IMR-90 (cell line): ENCODE measurements at regions not wholly inside any gene's neighbourhood (a gene's known extent, or its start where the extent isn't known, plus 50 kb on each side); places are given as distances from the start of the nearest gene placed in this dataset.
A peak's percentile ranks its signal among the peaks of the same experiment; 100 is the strongest.

Experiments
- ATAC-seq: fragments of 200-7000 bp; cut with Tn5 transposase; 2 replicates; pipeline ENCODE4 v1.9.1; 2020; ENCODE audit warnings: low read depth, mild to moderate bottlenecking, moderate library complexity
- BruUV-seq: library from RNA; stranded (reverse); fragments of 400-500 nt; replicated peaks from 2 replicates; lab custom pipeline; 2021; lab: Mats Ljungman, UMichigan
- CTCF ChIA-PET: fragments of 300-600 bp; formaldehyde crosslinking; extraction: SDS; loops from one replicate; lab custom pipeline; 2021; ENCODE audit warnings: antibody characterized with exemption; lab: Yijun Ruan, JAX
- POLR2A ChIA-PET: fragments of 300-600 bp; sonication (Branson Sonifier 250); formaldehyde crosslinking; loops from one replicate; lab custom pipeline; 2022; ENCODE audit warnings: antibody characterized with exemption; ENCODE audit not compliant: unreplicated experiment; lab: Charles Lee
- DNase-seq: peaks from one replicate; pipeline ENCODE4 v3.0.0; 2013
- H2AFZ ChIP-seq: replicated peaks from 2 replicates; pipeline ENCODE3; 2013; ENCODE audit warnings: low read length, mild to moderate bottlenecking; ENCODE audit not compliant: poor library complexity
- H2AK5ac ChIP-seq: 2 replicates; pipeline ENCODE4 v1.6.1; 2013; ENCODE audit warnings: low read depth, low read length, inconsistent platforms
- H2AK9ac ChIP-seq: replicated peaks from 2 replicates; pipeline ENCODE3; 2013; ENCODE audit warnings: mild to moderate bottlenecking, low read depth, low read length, moderate library complexity; ENCODE audit not compliant: poor library complexity
- H2BK120ac ChIP-seq: 2 replicates; pipeline ENCODE4 v1.6.1; 2013; ENCODE audit warnings: low read depth, low read length, inconsistent platforms
- H2BK15ac ChIP-seq: 3 replicates; pipeline ENCODE4 v1.6.1; 2013; ENCODE audit warnings: low read depth, low read length, inconsistent platforms
- H2BK20ac ChIP-seq: 2 replicates; pipeline ENCODE4 v1.6.1; 2013; ENCODE audit warnings: low read depth, mild to moderate bottlenecking, inconsistent platforms, low read length, moderate library complexity
- H2BK5ac ChIP-seq: 2 replicates; pipeline ENCODE4 v1.6.1; 2013; ENCODE audit warnings: mild to moderate bottlenecking, low read depth, low read length, inconsistent platforms; ENCODE audit not compliant: poor library complexity, severe bottlenecking
- H3K14ac ChIP-seq: replicated peaks from 2 replicates; pipeline ENCODE4 v1.6.1; 2013; ENCODE audit warnings: low read depth, low read length, inconsistent platforms
- H3K18ac ChIP-seq: 2 replicates; pipeline ENCODE4 v1.6.1; 2013; ENCODE audit warnings: low read depth, low read length, control low read depth
- H3K23ac ChIP-seq: 2 replicates; pipeline ENCODE4 v1.6.1; 2013; ENCODE audit warnings: low read depth, low read length, inconsistent platforms
- H3K27ac ChIP-seq: 2 replicates; pipeline ENCODE4 v1.5.1; 2013; ENCODE audit warnings: mild to moderate bottlenecking, control low read depth, low read length; ENCODE audit not compliant: insufficient read depth
- H3K27me3 ChIP-seq: 2 replicates; pipeline ENCODE4 v1.6.1; 2013; ENCODE audit warnings: low read length; ENCODE audit not compliant: control insufficient read depth, insufficient read depth
- H3K36me3 ChIP-seq: 2 replicates; pipeline ENCODE4 v1.6.1; 2013; ENCODE audit warnings: low read length, mixed read lengths; ENCODE audit not compliant: control insufficient read depth, insufficient read depth
- H3K4ac ChIP-seq: 2 replicates; pipeline ENCODE4 v1.6.1; 2013; ENCODE audit warnings: low read depth, low read length, inconsistent platforms
- H3K4me1 ChIP-seq: 2 replicates; pipeline ENCODE4 v1.6.1; 2013; ENCODE audit warnings: low read length, mixed read lengths; ENCODE audit not compliant: control insufficient read depth, insufficient read depth
- H3K4me2 ChIP-seq: 2 replicates; pipeline ENCODE4 v1.6.1; 2013; ENCODE audit warnings: low read depth, mild to moderate bottlenecking, control low read depth, low read length, moderate library complexity
- H3K4me3 ChIP-seq: 2 replicates; pipeline ENCODE4 v1.5.1; 2013; ENCODE audit warnings: low read depth, mild to moderate bottlenecking, control low read depth, low read length, moderate library complexity; ENCODE audit not compliant: insufficient read depth
- H3K56ac ChIP-seq: 2 replicates; pipeline ENCODE4 v1.6.1; 2013; ENCODE audit warnings: low read length, inconsistent platforms; ENCODE audit not compliant: insufficient read depth; ENCODE audit errors: extremely low read depth
- H3K79me1 ChIP-seq, 2 experiments: 2 replicates each; pipeline ENCODE4 v1.6.1; 2013; ENCODE audit warnings: low read length in 2 of 2, inconsistent platforms in 1 of 2, low read depth in 1 of 2
- H3K9ac ChIP-seq: 2 replicates; pipeline ENCODE4 v1.6.1; 2013; ENCODE audit warnings: low read depth, low read length, control low read depth
- H3K9me1 ChIP-seq: 2 replicates; pipeline ENCODE4 v1.6.1; 2013; ENCODE audit warnings: low read length, inconsistent platforms; ENCODE audit not compliant: insufficient read depth
- H3K9me3 ChIP-seq: 2 replicates; pipeline ENCODE4 v1.6.1; 2013; ENCODE audit warnings: low read length; ENCODE audit not compliant: control insufficient read depth, insufficient read depth
- H4K20me1 ChIP-seq: 2 replicates; pipeline ENCODE4 v1.6.1; 2013; ENCODE audit warnings: low read length, inconsistent platforms; ENCODE audit not compliant: insufficient read depth
- H4K5ac ChIP-seq: 2 replicates; pipeline ENCODE4 v1.6.1; 2013; ENCODE audit warnings: mild to moderate bottlenecking, low read depth, low read length, control low read depth
- H4K8ac ChIP-seq, 2 experiments: 2 replicates each; pipeline ENCODE4 v1.6.1; 2013; ENCODE audit warnings: low read depth in 2 of 2, low read length in 2 of 2, control low read depth in 1 of 2, inconsistent platforms in 1 of 2
- H4K91ac ChIP-seq: 2 replicates; pipeline ENCODE4 v1.6.1; 2013; ENCODE audit warnings: low read depth, low read length, inconsistent platforms; ENCODE audit not compliant: insufficient read depth
- CEBPB ChIP-seq: IDR thresholded peaks from 2 replicates; pipeline ENCODE4 v1.6.1; 2012; ENCODE audit warnings: low read depth, low read length, improper control_type of control experiment
- MXI1 ChIP-seq: IDR thresholded peaks from 2 replicates; pipeline ENCODE4 v1.6.1; 2012; ENCODE audit warnings: low read depth, mild to moderate bottlenecking, low read length, moderate library complexity, borderline replicate concordance
- RFX5 ChIP-seq: IDR thresholded peaks from 2 replicates; pipeline ENCODE4 v1.8.0; 2012; ENCODE audit warnings: low read depth, mild to moderate bottlenecking, low read length, moderate library complexity
- WGBS, 2 experiments: methylation state at CpG; one replicate each; pipeline versions ENCODE4 v1.1.5 to v1.1.7; 2013; ENCODE audit warnings: missing lambda C conversion rate in 2 of 2; ENCODE audit not compliant: insufficient read length in 1 of 2; ENCODE audit errors: extremely low coverage in 2 of 2; 5-methylcytosine and 5-hydroxymethylcytosine counted together
- dilution Hi-C: fragments of 300-500 bp; cut with HindIII; formaldehyde crosslinking; loops from one replicate; pipeline ENCODE4 v1.14.3; 2018; ENCODE audit warnings: low sequenced_read_pairs; ENCODE audit not compliant: unreplicated experiment
- in situ Hi-C: fragments of 300-500 bp; cut with MboI; formaldehyde crosslinking; loops from 3 replicates; pipeline ENCODE4 v1.14.3; 2019; ENCODE audit warnings: low sequenced_read_pairs, inconsistent platforms, mixed read lengths
- intact Hi-C: fragments of 100-400 bp; cut with micrococcal nuclease; formaldehyde crosslinking; loops from 2 replicates; pipeline ENCODE4 v1.10.0; 2022

DNA sequence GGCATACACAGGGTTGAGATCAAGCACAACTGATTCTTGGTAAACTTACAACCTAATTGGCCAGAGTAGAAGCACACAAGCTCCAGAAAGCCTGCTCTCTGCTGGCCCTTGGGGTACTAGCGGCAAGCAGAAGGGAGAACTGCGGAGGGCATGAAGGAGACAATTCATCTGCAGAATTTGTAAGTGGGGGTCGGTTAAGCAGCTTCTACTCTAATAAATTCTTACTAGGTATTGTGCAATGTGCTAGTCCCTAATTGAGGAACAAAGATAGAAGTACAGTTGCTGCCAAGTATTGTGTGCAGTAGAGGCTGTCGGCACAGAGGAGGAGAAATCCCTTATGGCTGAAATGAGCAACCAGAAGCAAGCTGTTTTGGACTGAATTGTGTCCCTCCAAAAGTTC is 91.2 kb upstream of the VEPH1 start:
- CTCF ChIA-PET, result interaction anchor here (1.0 to 1.8 kb wide), 3 partner anchors 12 to 63 kb away, joined by 3 to 7 read pairs (median 3); no protein-coding TSS in a partner anchor
- BruUV-seq, result no TSS peak
- peak; percentile 49 for ATAC-seq

More for the DNA sequence above, 91.2 kb upstream of the VEPH1 start:
- Histone ChIP-seq H2BK15ac (no peak overlapping the region), H3K27ac (no peak overlapping the region), H3K27me3 (peaks cover 29% of the 10 kb centered on the region), H3K4me3 (no peak overlapping the region), H2BK120ac (no peak overlapping the region), H4K91ac (no peak overlapping the region), H3K79me1 (no peaks in the 10 kb centered on the region), H3K9ac (no peak overlapping the region), H4K8ac (no peak overlapping the region), H3K36me3 (no peaks in the 10 kb centered on the region), H2BK20ac (no peak overlapping the region), H3K4ac (no peak overlapping the region), H3K9me3 (no peaks in the 10 kb centered on the region), H3K14ac (no peak overlapping the region), H3K56ac (no peak overlapping the region), H4K5ac (no peak overlapping the region), H3K4me1 (no peaks in the 10 kb centered on the region), H3K9me1 (peaks cover 3% of the 10 kb centered on the region; the same call in 1 of the 2 replicates), H3K4me2 (no peak overlapping the region), H2BK5ac (no peak overlapping the region), H2AK5ac (no peak overlapping the region), H3K23ac (no peak overlapping the region), H4K20me1 (no peaks in the 10 kb centered on the region), H2AK9ac (no peak overlapping the region), H3K18ac (no peak overlapping the region), H2AFZ (no peak overlapping the region)
- in situ Hi-C loops (no loop called here), intact Hi-C loops (no loop called here), dilution Hi-C loops (no loop called here)
- POLR2A ChIA-PET, result no interaction called here
- no peak for DNase-seq
- TF ChIP-seq RFX5 (no peak), CEBPB (peak; percentile 72), MXI1 (no peak)
- WGBS, 2 experiments, result no CpG with 5 or more reads among the region's 4 CpGs
